ENCODE measurements at regions not wholly inside any gene's neighbourhood (a gene's known extent, or its start where the extent isn't known, plus 50 kb on each side); places are given as distances from the start of the nearest gene placed in this dataset.

DNA sequence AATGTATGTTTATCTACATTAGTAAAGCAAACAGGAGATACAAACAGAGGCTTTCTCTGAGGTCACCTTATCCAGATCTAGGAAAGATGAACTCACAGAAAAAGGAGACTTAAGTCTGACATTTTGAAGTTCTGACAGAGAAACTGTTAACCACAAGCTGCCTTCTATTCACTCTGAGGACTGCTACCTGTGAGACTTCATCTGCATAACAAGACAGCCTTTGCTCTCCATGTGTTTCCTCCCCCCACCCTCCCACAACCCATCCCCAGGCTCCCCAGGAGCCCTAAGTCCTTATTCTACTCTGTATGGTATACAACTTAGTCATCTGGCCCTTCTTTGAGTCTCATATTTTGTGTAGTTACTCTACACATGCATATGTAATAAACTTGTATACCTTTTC is 699.0 kb downstream of the FGF9 start:
- TF ChIP-seq, protein P1, sequence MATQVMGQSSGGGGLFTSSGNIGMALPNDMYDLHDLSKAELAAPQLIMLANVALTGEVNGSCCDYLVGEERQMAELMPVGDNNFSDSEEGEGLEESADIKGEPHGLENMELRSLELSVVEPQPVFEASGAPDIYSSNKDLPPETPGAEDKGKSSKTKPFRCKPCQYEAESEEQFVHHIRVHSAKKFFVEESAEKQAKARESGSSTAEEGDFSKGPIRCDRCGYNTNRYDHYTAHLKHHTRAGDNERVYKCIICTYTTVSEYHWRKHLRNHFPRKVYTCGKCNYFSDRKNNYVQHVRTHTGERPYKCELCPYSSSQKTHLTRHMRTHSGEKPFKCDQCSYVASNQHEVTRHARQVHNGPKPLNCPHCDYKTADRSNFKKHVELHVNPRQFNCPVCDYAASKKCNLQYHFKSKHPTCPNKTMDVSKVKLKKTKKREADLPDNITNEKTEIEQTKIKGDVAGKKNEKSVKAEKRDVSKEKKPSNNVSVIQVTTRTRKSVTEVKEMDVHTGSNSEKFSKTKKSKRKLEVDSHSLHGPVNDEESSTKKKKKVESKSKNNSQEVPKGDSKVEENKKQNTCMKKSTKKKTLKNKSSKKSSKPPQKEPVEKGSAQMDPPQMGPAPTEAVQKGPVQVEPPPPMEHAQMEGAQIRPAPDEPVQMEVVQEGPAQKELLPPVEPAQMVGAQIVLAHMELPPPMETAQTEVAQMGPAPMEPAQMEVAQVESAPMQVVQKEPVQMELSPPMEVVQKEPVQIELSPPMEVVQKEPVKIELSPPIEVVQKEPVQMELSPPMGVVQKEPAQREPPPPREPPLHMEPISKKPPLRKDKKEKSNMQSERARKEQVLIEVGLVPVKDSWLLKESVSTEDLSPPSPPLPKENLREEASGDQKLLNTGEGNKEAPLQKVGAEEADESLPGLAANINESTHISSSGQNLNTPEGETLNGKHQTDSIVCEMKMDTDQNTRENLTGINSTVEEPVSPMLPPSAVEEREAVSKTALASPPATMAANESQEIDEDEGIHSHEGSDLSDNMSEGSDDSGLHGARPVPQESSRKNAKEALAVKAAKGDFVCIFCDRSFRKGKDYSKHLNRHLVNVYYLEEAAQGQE (IDR thresholded peaks at IDR 0.05; ENCODE audit: insufficient read depth in 1 of 2, low read depth in 2 of 2, low read length in 2 of 2) = no peak
- TF ChIP-seq SIN3A (IDR thresholded peaks at IDR 0.05; ENCODE audit: borderline replicate concordance, insufficient read depth, low read length) (no peak), POLR2AphosphoS5 (IDR thresholded peaks at IDR 0.05; ENCODE audit: low read depth, low read length) (no peak)
